HG02588 (cell line): ENCODE measurements at regions not wholly inside any gene's neighbourhood (a gene's known extent, or its start where the extent isn't known, plus 50 kb on each side); places are given as distances from the start of the nearest gene placed in this dataset.
"Not testable (repeated sequence)": the region's sequence is repeated elsewhere in the genome, so short reads cannot be mapped to it uniquely, and the experiment has no call there.

Source experiments
- ATAC-seq: cut with Tn5 transposase; IDR thresholded peaks from one replicate; pipeline ENCODE4 v1.9.1; 2021; ENCODE audit warnings: mild to moderate bottlenecking, moderate library complexity; ENCODE audit not compliant: unreplicated experiment

DNA sequence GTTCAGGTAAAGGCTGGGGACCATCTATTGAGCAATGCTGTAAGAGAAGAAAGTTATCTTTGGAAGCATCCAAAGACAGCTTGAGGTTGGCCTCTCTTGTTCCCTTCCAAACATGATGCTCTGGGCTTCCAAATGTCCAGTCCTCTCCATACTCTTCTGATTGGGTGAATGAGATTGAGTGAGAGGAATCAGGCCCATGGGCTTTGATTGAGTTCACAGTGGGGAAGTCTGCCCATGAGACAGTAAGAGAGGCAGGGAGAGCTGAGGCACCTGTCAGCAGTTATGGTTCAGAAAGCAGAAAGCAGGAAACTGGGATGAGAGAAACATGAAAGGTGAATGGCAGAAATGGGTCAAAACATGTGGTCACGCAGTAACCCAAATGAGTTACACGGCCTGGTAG lies 1006.9 kb downstream of the VRK1 start:
- no peak for ATAC-seq

DNA sequence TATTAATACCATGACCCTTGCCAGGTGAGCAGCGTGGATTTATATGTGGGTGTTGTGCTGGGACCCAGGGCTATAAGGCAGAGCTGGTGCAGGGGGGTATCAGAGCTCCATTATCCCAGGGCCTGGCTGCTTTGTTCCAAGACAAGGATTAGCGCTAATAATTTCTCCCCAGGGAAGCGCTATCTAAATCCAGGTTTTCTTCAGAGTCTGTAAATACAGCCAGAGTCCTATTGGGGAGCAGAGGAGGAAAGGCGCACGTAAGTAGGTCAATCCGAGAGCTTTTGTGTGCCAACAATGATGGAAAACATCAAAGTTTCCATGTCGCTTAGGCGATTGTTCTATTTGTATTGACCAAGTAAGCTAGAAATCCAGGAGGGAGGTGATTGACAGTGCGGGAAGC lies 1009.7 kb downstream of the VRK1 start:
- ATAC-seq: no peak

DNA sequence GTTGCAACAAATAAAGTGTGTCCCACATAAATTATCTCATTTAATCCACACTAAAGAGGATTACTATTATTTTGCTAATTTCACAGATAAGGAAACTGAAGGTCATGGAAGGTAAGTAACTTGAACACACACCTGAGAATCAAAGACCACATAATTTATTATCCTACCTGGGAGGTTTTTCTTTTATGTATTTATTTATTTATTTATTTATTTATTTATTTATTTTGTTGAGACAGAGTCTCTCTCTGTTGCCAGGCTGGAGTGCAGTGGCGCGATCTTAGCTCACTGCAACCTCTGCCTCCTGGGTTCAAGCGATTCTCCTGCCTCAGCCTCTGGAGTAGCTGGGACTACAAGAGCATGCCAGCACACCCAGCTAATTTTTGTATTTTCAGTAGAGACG lies 1011.4 kb downstream of the VRK1 start:
- ATAC-seq: not testable (repeated sequence)

DNA sequence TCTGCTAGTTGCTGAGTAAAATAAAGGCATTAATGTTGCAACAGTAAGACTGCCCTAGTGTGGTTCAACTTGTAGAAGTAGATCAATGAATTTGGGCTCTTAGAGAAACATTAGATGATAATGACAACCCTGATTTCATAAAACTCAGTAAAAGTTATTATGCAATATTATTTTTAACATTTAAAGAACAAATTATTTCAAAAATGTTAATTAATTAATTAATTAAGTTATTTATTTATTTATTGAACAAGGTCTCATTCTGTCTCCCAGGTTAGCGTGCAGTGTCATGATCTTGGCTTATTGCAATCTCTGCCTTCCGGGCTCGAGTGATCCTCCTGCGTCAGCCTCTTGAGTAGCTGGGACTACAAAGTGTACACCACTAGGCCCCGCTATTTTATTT lies 1016.4 kb downstream of the VRK1 start:
- ATAC-seq: no peak

DNA sequence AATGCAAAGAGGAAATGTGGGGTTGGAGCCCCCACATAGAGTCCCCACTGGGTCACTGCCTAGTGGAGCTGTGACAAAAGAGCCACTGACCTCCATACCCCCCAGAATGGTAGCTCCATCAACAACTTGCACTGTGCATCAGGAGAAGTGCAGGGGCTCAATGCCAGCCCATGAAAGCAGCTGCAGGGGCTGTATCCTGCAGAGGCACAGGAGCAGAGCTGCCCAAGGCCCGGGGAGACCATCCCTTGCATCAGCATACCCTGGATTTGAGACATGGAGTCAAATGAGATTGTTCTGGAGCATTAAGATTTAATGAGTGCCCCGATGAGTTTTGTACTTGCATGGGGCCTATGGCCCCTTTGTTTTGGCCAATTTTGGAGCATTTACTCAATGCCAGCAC lies 1023.6 kb downstream of the VRK1 start:
- no peak for ATAC-seq

DNA sequence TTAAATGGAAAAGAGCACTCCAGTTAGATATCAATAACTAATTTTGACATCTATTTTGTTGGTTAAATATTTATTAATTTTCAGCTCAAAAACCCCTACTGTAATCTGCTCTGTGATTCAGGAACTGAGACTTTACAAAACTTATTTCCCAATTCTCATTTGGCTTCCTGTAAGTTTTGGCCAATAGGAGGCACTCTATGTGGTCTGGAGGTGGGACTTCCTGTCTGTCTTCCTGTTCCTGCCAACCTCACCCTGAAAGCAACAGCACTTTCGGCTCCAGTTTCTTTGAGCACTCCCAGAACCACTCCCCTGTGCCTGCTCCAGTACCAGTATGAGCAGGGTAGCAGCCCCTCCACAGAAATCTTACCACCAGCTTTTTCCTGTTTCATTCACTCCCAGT lies 1027.0 kb downstream of the VRK1 start:
- no peak for ATAC-seq

DNA sequence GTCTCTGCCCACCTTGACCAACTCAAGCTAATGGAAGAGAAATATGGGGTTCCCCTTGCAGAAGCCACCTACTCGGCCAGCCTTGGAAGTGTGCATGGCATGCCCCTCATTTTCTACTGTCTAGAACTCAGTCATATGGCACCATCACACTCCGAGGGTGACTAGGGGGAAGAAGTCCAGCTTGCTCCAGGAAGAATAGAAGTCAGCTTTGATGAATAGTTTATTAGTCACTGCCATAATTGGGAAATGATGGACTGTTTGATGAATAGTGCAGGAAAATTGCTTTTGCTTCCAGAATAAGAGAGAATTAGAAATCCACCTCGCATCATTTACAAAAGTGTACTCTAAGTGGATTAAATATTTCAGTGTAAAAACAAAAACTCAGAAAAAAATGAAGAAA lies 1030.6 kb downstream of the VRK1 start:
- ATAC-seq: no peak

DNA sequence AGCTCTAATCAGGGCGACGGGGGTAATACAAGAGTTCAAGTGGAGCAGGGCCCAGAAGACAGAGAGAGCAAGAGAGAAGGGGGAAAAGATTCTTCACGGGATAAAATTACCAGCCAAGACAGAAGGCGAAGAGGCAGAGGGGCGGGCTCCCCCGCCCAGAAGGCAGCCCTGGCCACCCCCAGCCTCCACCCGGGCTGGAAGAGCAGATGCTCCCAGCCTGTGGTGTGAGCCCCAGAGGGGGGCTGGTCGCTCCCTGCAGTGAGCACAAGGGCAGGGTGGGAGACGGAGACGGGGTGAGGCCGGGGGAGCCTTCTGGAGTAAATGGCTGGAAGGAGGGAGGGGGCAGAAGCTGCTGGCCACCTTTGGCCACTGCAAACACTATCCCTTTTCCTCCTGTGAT lies 1035.6 kb downstream of the VRK1 start:
- ATAC-seq: no peak

DNA sequence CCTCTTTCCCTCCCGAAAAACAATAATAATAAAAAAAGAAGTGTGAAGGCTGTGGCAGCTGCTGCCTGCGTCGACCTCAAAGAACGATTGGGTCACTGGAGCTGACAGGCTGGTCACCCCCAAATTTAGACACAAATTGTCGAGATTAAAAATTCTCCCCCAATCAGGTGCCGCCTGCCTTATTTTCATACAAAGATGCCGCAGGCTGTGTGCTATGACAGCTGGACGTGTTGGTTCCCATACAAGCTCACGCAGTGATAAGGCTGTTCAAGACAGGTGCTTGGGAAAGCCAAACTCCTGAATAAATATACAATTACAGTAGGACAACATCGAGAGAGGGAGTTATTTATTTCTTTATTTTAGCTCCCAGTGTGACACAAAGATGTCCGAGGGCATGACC lies 1041.8 kb downstream of the VRK1 start:
- ATAC-seq: no peak

DNA sequence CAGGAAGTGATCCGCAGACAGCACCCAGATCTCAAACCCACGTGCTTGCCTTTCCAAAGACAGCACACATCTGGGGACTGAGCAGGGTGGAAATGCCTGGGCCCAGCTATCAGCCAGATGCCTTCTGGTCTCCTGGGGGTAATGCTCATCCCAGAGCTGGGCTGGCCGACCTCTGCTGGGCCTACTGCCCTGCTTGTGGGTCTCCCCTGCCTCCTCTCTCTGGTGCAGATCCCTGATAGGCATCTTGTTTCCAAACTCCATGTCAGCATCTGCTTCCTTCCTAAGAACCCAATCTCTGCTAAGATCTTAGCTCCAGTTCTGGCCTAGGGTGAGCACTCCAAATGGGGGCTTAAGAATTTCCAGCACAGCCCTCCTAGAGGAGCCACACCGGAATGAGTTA lies 1043.0 kb downstream of the VRK1 start:
- ATAC-seq: no peak

DNA sequence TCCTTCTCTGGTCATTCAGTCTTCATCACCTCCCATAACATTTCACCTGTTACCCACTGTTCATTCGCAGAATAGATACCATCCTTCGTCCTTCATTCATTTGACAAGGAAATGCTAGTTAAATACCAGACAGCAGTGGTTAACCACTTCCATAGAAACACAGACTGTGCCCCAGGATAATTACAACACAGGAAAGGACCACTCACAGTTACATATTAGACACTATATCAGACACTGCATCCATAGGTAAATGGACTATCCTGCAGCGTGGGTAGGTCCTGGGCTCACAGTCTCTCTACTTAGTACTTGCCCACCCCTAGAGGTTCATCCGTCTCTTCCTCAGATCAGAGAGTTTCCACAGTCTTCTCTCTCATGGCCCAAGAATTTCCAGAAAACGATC lies 1044.6 kb downstream of the VRK1 start:
- no peak for ATAC-seq

DNA sequence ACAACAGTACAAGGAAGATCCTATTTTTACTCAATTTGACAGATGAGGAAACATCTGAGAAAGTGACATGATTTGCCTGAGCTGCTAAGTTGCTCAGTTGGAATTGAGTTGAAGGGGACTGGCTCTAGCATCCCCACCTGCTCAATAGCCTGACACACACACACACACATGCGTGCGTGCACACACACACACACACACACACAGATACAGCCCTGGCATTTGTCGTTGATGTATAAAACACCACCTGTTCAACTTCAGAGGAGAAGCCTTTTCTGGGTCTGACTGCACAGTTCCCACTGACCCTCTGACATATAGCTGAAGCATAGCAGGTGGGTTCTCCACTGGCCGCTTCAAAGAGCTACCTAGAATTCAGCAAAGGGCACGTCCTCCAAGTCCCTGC lies 1045.9 kb downstream of the VRK1 start:
- ATAC-seq: no peak

DNA sequence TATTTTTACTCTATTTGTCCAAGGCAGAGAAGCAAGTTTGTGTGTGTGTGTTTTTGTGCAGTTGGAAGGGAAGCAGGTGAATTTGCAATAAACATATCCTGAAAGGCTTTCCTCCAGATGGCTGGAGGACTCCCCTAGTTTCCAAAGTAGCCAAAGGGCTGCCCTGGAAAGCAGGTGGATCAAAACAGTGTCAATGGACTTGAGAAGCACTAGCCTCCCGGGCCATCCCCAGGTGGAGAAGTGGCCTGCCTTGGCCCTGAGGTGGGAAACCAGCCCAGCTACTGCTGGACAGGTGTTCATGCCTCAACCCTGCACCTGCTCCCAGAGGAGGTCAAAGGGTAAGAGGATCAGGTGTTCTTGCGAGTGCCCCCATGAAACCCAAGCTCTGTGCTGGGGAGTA lies 1046.9 kb downstream of the VRK1 start:
- ATAC-seq: no peak

DNA sequence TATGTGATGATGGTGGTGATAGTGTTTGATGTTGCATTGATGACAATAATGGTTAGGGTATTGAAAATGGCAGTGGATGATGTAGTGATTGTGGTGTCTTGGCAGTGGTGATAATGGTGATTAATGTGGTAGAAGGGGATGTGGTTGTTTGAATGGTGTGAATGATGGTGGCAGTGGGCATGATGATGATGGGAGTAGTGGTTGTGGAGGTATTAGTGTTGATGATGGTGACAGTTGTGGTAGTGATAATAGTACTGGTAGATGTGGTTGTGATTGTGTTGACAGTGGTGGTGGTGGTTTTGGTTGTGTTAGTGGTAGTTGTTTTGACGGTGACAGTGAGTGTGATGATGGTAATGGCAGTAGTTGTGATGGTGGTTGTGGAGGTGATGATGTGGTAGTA lies 1049.0 kb downstream of the VRK1 start:
- ATAC-seq: no peak

DNA sequence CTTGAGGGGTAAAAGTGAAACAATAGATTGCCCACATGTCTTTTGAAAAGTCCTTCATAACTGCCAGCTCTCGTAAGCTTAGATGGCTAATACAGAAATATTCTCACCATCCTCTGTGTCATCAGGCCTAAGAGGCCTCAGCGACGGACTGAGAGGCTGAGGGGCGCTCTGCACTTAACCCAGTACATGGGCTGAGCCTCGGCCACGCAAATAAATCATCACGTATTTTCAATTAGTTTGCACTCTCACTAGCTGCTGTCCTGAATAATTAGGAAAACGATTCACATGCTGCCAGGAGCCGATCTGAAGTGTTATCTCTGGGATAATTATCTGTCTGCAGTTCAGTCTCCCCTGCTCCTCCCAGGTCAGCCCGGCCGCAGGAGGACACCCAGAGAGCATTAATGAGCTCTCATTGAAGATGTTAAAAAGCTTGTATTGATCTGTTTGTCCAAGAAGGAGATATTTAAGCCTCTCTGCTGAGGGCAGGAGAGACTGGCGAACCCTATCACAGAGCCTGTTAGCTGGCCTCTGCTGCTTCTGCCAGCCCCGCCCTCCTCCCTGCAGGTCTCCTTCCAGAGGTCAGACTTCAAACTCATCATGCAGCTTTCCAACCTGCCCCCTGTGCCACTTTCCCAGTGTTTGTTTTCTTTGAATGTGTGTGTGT lies 1051.3 kb downstream of the VRK1 start:
- ATAC-seq: no peak

DNA sequence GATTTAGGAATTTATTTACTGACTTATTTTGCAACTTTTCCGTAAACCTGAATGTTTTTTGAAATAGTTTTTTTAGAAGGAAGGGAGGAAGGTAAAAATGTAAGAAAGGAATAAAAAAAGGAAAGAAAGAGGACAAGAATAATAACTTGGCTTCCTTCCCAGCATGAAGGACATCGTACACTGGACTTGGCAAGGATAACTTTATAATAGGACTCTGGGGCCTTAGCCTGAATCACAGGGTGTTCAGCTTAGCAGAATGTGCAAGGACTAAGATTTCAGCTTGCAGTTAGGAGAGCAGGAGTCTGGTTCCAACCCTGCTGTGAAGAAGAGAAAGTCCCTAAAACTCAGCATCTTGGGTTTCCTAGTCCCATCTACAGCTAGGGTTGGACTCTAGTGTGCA lies 1053.3 kb downstream of the VRK1 start:
- no peak for ATAC-seq

DNA sequence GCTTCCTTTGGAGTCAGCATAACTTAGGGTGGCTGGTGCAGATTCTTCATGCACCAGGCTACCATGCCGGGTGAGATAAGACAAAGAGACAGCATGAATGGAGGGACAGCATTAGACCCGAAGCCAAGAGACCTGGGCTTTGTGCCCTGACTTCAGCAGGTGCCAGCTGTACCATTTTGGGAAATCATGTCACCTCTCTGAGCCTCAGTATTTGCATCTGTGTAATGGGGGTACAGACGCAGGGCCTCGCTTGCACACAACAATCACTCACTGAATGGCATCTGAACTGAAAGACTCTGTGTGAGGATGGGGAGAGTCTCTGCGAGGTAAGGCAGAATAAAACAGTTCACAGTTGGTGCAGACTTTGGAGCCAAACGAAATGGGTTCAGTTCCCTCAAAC lies 1053.7 kb downstream of the VRK1 start:
- ATAC-seq: no peak

DNA sequence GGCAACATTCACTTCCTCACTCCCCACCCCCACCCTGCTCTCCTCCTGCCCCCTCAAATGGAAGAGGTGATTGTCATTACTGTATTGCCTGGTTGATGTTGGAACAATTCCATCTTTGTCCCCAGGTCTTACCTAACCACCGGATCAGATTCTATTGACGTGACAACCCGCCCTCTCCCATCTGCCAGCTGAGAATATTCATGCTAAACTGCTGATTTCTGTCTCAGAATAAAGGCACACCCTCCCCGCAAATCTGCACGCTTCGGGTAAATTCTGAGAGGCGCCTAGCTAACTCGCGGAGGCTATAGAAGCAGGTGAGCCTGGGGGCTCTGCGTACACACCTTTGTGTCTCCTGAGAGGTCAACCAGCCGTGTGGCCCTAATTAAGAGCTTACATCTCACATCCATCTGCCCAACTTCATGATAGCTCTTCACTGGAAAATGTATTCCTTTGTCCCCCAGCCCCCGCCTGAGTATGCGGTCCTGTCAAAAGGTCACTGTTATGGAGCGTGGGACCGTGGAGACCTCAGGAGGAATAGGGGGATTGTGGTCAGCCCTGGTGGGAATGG lies 1054.3 kb downstream of the VRK1 start:
- no peak for ATAC-seq

DNA sequence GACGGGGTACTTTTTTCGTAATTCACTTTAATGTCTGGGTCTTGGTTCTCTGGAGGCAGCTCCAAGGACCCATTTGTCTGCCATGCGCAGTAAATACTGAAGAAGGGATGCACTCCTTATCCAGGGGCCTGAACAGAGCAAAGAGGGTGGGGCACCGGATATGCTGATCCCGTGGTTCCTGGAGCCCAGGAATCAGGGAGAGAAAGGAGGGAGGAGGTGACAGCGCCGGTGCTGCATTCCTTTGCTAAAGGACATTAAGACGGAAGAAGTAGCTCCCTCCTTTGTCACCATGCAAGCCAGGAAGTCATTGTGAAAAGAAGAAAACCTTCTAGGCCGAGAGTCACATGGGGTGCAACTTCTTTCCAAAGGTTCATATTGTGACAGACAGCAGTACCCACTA lies 1057.7 kb downstream of the VRK1 start:
- no peak for ATAC-seq

DNA sequence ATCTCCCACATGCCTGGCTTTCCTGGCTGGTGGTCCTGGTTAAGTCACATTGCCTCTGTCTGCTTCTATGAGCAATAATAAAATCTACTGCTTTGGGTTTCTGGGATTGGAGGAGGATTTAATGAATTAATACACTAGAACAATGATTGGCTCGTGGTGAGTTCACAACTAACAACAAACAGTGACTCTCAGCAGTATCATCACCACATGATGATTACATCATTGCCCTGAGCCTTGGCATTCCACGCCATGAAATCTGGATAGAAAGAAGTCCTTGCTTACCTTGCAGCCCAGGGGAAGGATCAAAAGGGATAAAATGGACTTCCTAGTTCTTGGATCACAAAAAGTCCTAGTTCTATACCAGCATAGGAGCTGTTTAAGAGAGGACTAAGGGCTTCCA lies 1069.0 kb downstream of the VRK1 start:
- ATAC-seq: no peak

DNA sequence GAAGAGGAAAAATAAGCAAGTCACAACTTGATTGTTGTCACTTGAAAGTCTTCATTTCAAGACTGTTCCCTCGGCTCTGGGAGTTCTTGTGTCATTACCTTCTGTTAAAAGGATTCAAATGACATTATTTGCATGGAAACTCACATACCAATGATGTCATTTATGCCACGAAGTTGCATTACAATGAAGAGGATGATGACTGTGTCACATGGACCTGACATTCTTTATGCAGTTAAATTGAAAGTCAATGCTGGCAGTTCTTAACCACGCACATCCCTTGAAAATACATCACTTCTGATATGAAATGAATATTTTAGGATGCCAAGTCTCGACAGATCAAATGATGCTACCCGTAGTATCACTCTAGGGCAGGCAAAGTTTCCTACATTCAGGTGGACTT lies 1069.5 kb downstream of the VRK1 start:
- no peak for ATAC-seq

DNA sequence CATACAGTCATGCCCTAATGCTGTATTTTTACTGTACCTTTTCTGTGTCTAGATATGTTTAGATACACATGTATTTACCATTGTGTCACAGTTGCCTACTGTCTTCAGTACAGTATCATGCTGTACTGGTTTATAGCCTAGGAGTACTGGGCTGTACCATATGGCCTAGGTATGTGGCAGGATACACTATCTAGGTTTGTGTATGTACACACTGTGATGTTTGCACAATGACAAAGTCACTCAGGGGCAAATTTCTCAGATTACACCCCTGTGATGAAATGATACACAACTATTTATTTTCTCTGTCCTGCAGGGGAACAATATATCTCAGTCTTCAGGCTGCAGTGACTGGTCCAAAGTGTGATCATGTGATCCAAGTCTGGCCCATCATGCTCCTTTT lies 1076.1 kb downstream of the VRK1 start:
- ATAC-seq: no peak

DNA sequence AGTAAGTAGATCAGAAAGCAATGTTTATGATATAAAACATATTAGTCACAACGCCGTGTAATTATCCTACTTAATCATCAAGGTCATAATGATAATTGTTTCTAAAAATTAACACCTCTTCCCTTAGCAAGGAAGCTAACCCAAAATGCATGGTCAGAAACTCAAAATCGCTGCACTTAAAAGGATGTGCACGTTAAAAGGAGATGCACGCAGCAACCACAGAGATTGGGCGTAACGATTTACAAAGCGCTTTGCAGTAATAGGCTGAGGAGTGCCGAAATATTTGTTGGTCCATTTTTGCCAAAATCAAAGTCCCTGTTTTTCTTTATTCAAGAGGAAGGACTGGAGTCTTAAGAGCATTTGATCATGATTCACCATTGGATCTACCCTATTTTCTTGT lies 1077.2 kb downstream of the VRK1 start:
- ATAC-seq: no peak
